DND-41 (cell line): ENCODE measurements at regions not wholly inside any gene's neighbourhood (a gene's known extent, or its start where the extent isn't known, plus 50 kb on each side); places are given as distances from the start of the nearest gene placed in this dataset.
"Not testable (repeated sequence)": the region's sequence is repeated elsewhere in the genome, so short reads cannot be mapped to it uniquely, and the experiment has no call there.

ENCODE experiments used
- ATAC-seq: fragments of 200-7000 bp; cut with Tn5 transposase; 3 replicates; pipeline ENCODE4 v1.9.1; 2021; ENCODE audit warnings: low read depth; ENCODE audit not compliant: insufficient read depth
- DNase-seq: peaks from one replicate; pipeline ENCODE4 v3.0.0-alpha.2; 2020
- H2AFZ ChIP-seq: 2 replicates; pipeline ENCODE4 v1.6.0; 2012; ENCODE audit warnings: low read depth, low read length
- H3K27ac ChIP-seq: 2 replicates; pipeline ENCODE4 v1.5.1; 2012; ENCODE audit warnings: low read length, inconsistent platforms
- H3K27me3 ChIP-seq: fragments of 200-600 bp; sonication (generic); 2 replicates; pipeline ENCODE4 v1.6.0; 2012; ENCODE audit warnings: low read length, mild to moderate bottlenecking, inconsistent platforms; ENCODE audit not compliant: insufficient read depth, poor library complexity
- H3K36me3 ChIP-seq: 2 replicates; pipeline ENCODE4 v1.5.1; 2012; ENCODE audit warnings: low read length, inconsistent platforms; ENCODE audit not compliant: insufficient read depth
- H3K4me1 ChIP-seq: 2 replicates; pipeline ENCODE4 v1.5.1; 2012; ENCODE audit warnings: mild to moderate bottlenecking, low read length; ENCODE audit not compliant: insufficient read depth
- H3K4me2 ChIP-seq: 2 replicates; pipeline ENCODE4 v1.6.0; 2012; ENCODE audit warnings: mild to moderate bottlenecking, moderate library complexity, low read length, inconsistent platforms; ENCODE audit not compliant: insufficient read depth
- H3K4me3 ChIP-seq, 2 experiments: fragments of 200-600 bp in 1 of 2; shearing (Covaris generic) in 1 of 2; 2 replicates each; pipeline ENCODE4 v1.5.1; 2012 to 2016; ENCODE audit warnings: inconsistent platforms in 2 of 2, low read length in 2 of 2, mild to moderate bottlenecking in 2 of 2, low read depth in 1 of 2, moderate library complexity in 1 of 2
- H3K79me2 ChIP-seq: 2 replicates; pipeline ENCODE4 v1.6.0; 2012; ENCODE audit warnings: low read length, inconsistent platforms; ENCODE audit not compliant: insufficient read depth
- H3K9ac ChIP-seq: 2 replicates; pipeline ENCODE4 v1.6.0; 2012; ENCODE audit warnings: low read depth, mild to moderate bottlenecking, inconsistent platforms, low read length, moderate library complexity
- H3K9me3 ChIP-seq: 2 replicates; pipeline ENCODE4 v1.5.1; 2012; ENCODE audit warnings: low read length, moderate library complexity, mild to moderate bottlenecking, inconsistent platforms; ENCODE audit not compliant: insufficient read depth, severe bottlenecking
- H4K20me1 ChIP-seq: 2 replicates; pipeline ENCODE4 v1.6.0; 2012; ENCODE audit warnings: low read length; ENCODE audit not compliant: insufficient read depth
- EZH2 ChIP-seq: IDR thresholded peaks from 3 replicates; pipeline ENCODE4 v1.6.1; 2012; ENCODE audit warnings: borderline replicate concordance, low read depth, mild to moderate bottlenecking, moderate library complexity, low read length, inconsistent platforms; ENCODE audit not compliant: severe bottlenecking
- TF ChIP-seq, protein P1 (sequence below): IDR thresholded peaks from 2 replicates; pipeline ENCODE4 v1.5.1; 2012; ENCODE audit warnings: borderline replicate concordance, low read length, moderate library complexity, mild to moderate bottlenecking; ENCODE audit not compliant: poor library complexity, severe bottlenecking; ENCODE audit errors: extremely low read depth

GRCh38 chr1:55767171-55767570 lies 552.0 kb upstream of the USP24 start:
- H3K4me2 ChIP-seq = no peak overlapping the region
- H3K27ac ChIP-seq = no peak overlapping the region
- no peaks in the 10 kb centered on the region for H3K79me2 ChIP-seq
- H4K20me1 ChIP-seq = no peaks in the 10 kb centered on the region
- ATAC-seq (no peak), DNase-seq (no peak)
- H3K9me3 ChIP-seq = no peaks in the 10 kb centered on the region
- H3K27me3 ChIP-seq = no peaks in the 10 kb centered on the region
- no peaks in the 10 kb centered on the region for H3K36me3 ChIP-seq
- TF ChIP-seq, protein P1, sequence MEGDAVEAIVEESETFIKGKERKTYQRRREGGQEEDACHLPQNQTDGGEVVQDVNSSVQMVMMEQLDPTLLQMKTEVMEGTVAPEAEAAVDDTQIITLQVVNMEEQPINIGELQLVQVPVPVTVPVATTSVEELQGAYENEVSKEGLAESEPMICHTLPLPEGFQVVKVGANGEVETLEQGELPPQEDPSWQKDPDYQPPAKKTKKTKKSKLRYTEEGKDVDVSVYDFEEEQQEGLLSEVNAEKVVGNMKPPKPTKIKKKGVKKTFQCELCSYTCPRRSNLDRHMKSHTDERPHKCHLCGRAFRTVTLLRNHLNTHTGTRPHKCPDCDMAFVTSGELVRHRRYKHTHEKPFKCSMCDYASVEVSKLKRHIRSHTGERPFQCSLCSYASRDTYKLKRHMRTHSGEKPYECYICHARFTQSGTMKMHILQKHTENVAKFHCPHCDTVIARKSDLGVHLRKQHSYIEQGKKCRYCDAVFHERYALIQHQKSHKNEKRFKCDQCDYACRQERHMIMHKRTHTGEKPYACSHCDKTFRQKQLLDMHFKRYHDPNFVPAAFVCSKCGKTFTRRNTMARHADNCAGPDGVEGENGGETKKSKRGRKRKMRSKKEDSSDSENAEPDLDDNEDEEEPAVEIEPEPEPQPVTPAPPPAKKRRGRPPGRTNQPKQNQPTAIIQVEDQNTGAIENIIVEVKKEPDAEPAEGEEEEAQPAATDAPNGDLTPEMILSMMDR = no peak
- no peak for TF ChIP-seq EZH2
- H3K4me1 ChIP-seq = no peaks in the 10 kb centered on the region
- no peak overlapping the region for H3K4me3 ChIP-seq
- no peak overlapping the region for H3K9ac ChIP-seq
- no peak overlapping the region for H2AFZ ChIP-seq

- not testable (repeated sequence) for H4K20me1 ChIP-seq, H3K9ac ChIP-seq, H3K4me3 ChIP-seq, H3K9me3 ChIP-seq, H3K27ac ChIP-seq, H3K4me2 ChIP-seq, H3K36me3 ChIP-seq, H2AFZ ChIP-seq, H3K79me2 ChIP-seq, H3K4me1 ChIP-seq, DNase-seq, ATAC-seq, H3K27me3 ChIP-seq
Observed at GRCh38 chr1:55765505-55765904, 550.3 kb upstream of the USP24 start.

DNA sequence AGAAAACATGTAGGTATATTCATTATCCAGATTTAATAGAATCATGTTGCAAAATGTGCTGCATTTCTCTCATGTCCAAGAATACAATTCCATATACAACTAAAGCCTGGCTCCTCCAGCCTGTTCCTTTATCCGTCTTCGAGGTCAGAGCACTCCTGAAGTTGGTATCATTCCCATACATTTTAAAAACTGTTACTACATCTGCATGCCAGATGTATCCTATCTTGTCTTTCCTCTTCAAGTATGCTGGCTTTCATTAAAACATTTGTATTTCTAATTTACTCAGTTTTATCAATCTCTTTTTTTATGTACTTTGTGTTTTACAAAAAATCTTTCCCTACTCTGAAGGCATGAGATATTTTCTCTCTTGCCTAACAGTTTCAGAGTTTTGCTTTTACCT lies 536.6 kb upstream of the USP24 start:
- no peak for TF ChIP-seq EZH2
- TF ChIP-seq, protein P1 = no peak
- H2AFZ ChIP-seq = no peak overlapping the region
- no peaks in the 10 kb centered on the region for H3K4me1 ChIP-seq
- ATAC-seq (no peak), DNase-seq (no peak)
- H3K79me2 ChIP-seq = no peaks in the 10 kb centered on the region
- H3K9ac ChIP-seq = no peak overlapping the region
- no peaks in the 10 kb centered on the region for H3K36me3 ChIP-seq
- no peaks in the 10 kb centered on the region for H4K20me1 ChIP-seq
- H3K9me3 ChIP-seq = peaks cover 1% of the 10 kb centered on the region
- no peak overlapping the region for H3K27ac ChIP-seq
- no peak overlapping the region for H3K4me2 ChIP-seq
- no peaks in the 10 kb centered on the region for H3K27me3 ChIP-seq
- H3K4me3 ChIP-seq = no peak overlapping the region

- Histone ChIP-seq H3K27me3 (no peaks in the 10 kb centered on the region), H3K4me3 (no peak overlapping the region), H3K4me2 (no peak overlapping the region), H3K79me2 (no peaks in the 10 kb centered on the region), H3K9me3 (peaks cover 4% of the 10 kb centered on the region), H3K9ac (no peak overlapping the region), H2AFZ (no peak overlapping the region), H3K27ac (no peak overlapping the region), H3K4me1 (no peaks in the 10 kb centered on the region), H3K36me3 (no peaks in the 10 kb centered on the region), H4K20me1 (no peaks in the 10 kb centered on the region)
- TF ChIP-seq EZH2 = no peak
- TF ChIP-seq, protein P1 = no peak
- DNase-seq (no peak), ATAC-seq (no peak)
Observed at GRCh38 chr1:55750628-55750995, 535.4 kb upstream of the USP24 start.
